Loucy (cell line): ENCODE measurements at regions not wholly inside any gene's neighbourhood (a gene's known extent, or its start where the extent isn't known, plus 50 kb on each side); places are given as distances from the start of the nearest gene placed in this dataset.

Source experiments
- H2AFZ ChIP-seq: fragments of 200-600 bp; sonication (generic); 2 replicates; pipeline ENCODE4 v1.6.0; 2016; ENCODE audit warnings: antibody characterized with exemption, mild to moderate bottlenecking, low read length, moderate library complexity
- H3F3A ChIP-seq: fragments of 200-600 bp; 2 replicates; pipeline ENCODE4 v1.6.0; 2016; ENCODE audit warnings: antibody characterized with exemption, low read depth, mild to moderate bottlenecking
- H3K27me3 ChIP-seq: fragments of 200-600 bp; sonication (generic); 2 replicates; pipeline ENCODE4 v1.6.1; 2014; ENCODE audit warnings: low read length, mild to moderate bottlenecking; ENCODE audit not compliant: insufficient read depth, poor library complexity, severe bottlenecking
- H3K36me3 ChIP-seq: fragments of 200-600 bp; sonication (generic); 2 replicates; pipeline ENCODE4 v1.6.1; 2016; ENCODE audit warnings: low read length; ENCODE audit not compliant: insufficient read depth
- H3K4me1 ChIP-seq: fragments of 200-600 bp; sonication (generic); 2 replicates; pipeline ENCODE4 v1.5.1; 2014; ENCODE audit warnings: low read length, mild to moderate bottlenecking; ENCODE audit not compliant: insufficient read depth, poor library complexity, severe bottlenecking
- H3K4me2 ChIP-seq: fragments of 200-600 bp; sonication (generic); 2 replicates; pipeline ENCODE4 v1.6.0; 2014; ENCODE audit warnings: antibody characterized with exemption, low read length, low read depth, mild to moderate bottlenecking; ENCODE audit not compliant: poor library complexity, severe bottlenecking
- H3K4me3 ChIP-seq: fragments of 200-600 bp; sonication (generic); 2 replicates; pipeline ENCODE4 v1.5.1; 2014; ENCODE audit warnings: low read length, mild to moderate bottlenecking, mixed read lengths; ENCODE audit not compliant: poor library complexity, severe bottlenecking
- H3K79me2 ChIP-seq: fragments of 200-600 bp; sonication (generic); 2 replicates; pipeline ENCODE4 v1.6.1; 2014; ENCODE audit warnings: low read length; ENCODE audit not compliant: insufficient read depth
- H3K9ac ChIP-seq: fragments of 200-600 bp; sonication (generic); 2 replicates; pipeline ENCODE4 v1.6.0; 2014; ENCODE audit warnings: mild to moderate bottlenecking, low read depth, low read length, moderate library complexity; ENCODE audit not compliant: poor library complexity, severe bottlenecking
- H3K9me2 ChIP-seq: fragments of 200-600 bp; sonication (generic); replicated peaks from 2 replicates; pipeline ENCODE4 v1.6.1; 2016; ENCODE audit warnings: low read depth, low read length, mixed read lengths
- H3K9me3 ChIP-seq: fragments of 200-600 bp; sonication (generic); 2 replicates; pipeline ENCODE4 v1.6.1; 2014; ENCODE audit warnings: mild to moderate bottlenecking, antibody characterized with exemption, low read length, low read depth; ENCODE audit not compliant: insufficient read depth
- H4K20me1 ChIP-seq: fragments of 200-600 bp; sonication (generic); 2 replicates; pipeline ENCODE4 v1.6.0; 2014; ENCODE audit warnings: antibody characterized with exemption, low read length, mild to moderate bottlenecking; ENCODE audit not compliant: insufficient read depth, poor library complexity, severe bottlenecking
- CTCF ChIP-seq: fragments of 200-600 bp; sonication (generic); conservative IDR thresholded peaks from 2 replicates; pipeline ENCODE4 v1.5.1; 2014; ENCODE audit warnings: mild to moderate bottlenecking, antibody characterized with exemption, low read length
- EZH2phosphoT487 ChIP-seq: fragments of 200-600 bp; IDR thresholded peaks from 2 replicates; pipeline ENCODE4 v1.6.1; 2018; ENCODE audit warnings: antibody characterized with exemption, mild to moderate bottlenecking, moderate library complexity, borderline replicate concordance

- no peaks in the 10 kb centered on the region for H3K9me2 ChIP-seq
- no peaks in the 10 kb centered on the region for H3K36me3 ChIP-seq
- H3K4me1 ChIP-seq = no peaks in the 10 kb centered on the region
- H3K9me3 ChIP-seq = peaks cover 5% of the 10 kb centered on the region; the same call in 1 of the 2 replicates
- TF ChIP-seq CTCF (no peak), EZH2phosphoT487 (no peak)
- H3K27me3 ChIP-seq = no peaks in the 10 kb centered on the region
- H3K4me3 ChIP-seq = no peak overlapping the region
- H4K20me1 ChIP-seq = no peaks in the 10 kb centered on the region
- no peak overlapping the region for H3K9ac ChIP-seq
- H3F3A ChIP-seq = no peaks in the 10 kb centered on the region
- no peak overlapping the region for H3K4me2 ChIP-seq
- H3K79me2 ChIP-seq = no peaks in the 10 kb centered on the region
- H2AFZ ChIP-seq = no peak overlapping the region
These were observed 84.2 kb upstream of the OTOS start for GRCh38 chr2:240224676-240225075.

GRCh38 chr2:240225131-240225530, 84.7 kb upstream of the OTOS start:
- Histone ChIP-seq H4K20me1 (no peaks in the 10 kb centered on the region), H3K9me2 (no peaks in the 10 kb centered on the region), H2AFZ (no peak overlapping the region), H3K9ac (no peak overlapping the region), H3K4me2 (no peak overlapping the region), H3K27me3 (no peaks in the 10 kb centered on the region), H3F3A (no peaks in the 10 kb centered on the region), H3K4me1 (no peaks in the 10 kb centered on the region), H3K4me3 (no peak overlapping the region), H3K36me3 (no peaks in the 10 kb centered on the region), H3K79me2 (no peaks in the 10 kb centered on the region), H3K9me3 (peaks cover 5% of the 10 kb centered on the region; the same call in 1 of the 2 replicates)
- TF ChIP-seq CTCF (no peak), EZH2phosphoT487 (no peak)

- no peaks in the 10 kb centered on the region for H4K20me1 ChIP-seq
- H2AFZ ChIP-seq = no peak overlapping the region
- H3K4me1 ChIP-seq = no peaks in the 10 kb centered on the region
- no peak overlapping the region for H3K4me2 ChIP-seq
- no peaks in the 10 kb centered on the region for H3K79me2 ChIP-seq
- TF ChIP-seq CTCF (peak; percentile 42), EZH2phosphoT487 (no peak)
- no peaks in the 10 kb centered on the region for H3K36me3 ChIP-seq
- no peaks in the 10 kb centered on the region for H3K27me3 ChIP-seq
- H3K9me3 ChIP-seq = peaks cover 5% of the 10 kb centered on the region; the same call in 1 of the 2 replicates
- no peak overlapping the region for H3K4me3 ChIP-seq
- H3K9me2 ChIP-seq = no peaks in the 10 kb centered on the region
- H3F3A ChIP-seq = no peaks in the 10 kb centered on the region
- no peak overlapping the region for H3K9ac ChIP-seq
These were observed 85.4 kb upstream of the OTOS start for GRCh38 chr2:240225660-240226475.
